ENCODE measurements at regions not wholly inside any gene's neighbourhood (a gene's known extent, or its start where the extent isn't known, plus 50 kb on each side); places are given as distances from the start of the nearest gene placed in this dataset.
"Not testable (repeated sequence)": the region's sequence is repeated elsewhere in the genome, so short reads cannot be mapped to it uniquely, and the experiment has no call there.

GRCh38 chr13:66237411-66238062 is 992.6 kb downstream of the PCDH9 start:
- no peaks in the 10 kb centered on the region for H3K4me1 Mint-ChIP-seq
- H3K27ac Mint-ChIP-seq = peak overlapping the region in 1 of 6 donors; percentile 30
- ATAC-seq (ENCODE audit: low read depth in 2 of 2) (no peak), DNase-seq (no peak)
- H3K36me3 Mint-ChIP-seq = no peaks in the 10 kb centered on the region
- H3K27me3 Mint-ChIP-seq = no peaks in the 10 kb centered on the region
- peaks cover 0 to 10% (median 5%) of the 10 kb centered on the region in 7 donors for H3K9me3 Mint-ChIP-seq
- no peak overlapping the region for H3K4me3 Mint-ChIP-seq

- Mint-ChIP-seq H3K27me3 (peaks cover 0 to 4% (median 3%) of the 10 kb centered on the region in 3 donors), H3K4me3 (no peak overlapping the region), H3K27ac (no peak overlapping the region), H3K36me3 (no peaks in the 10 kb centered on the region), H3K9me3 (peaks cover 0 to 10% (median 7%) of the 10 kb centered on the region in 7 donors), H3K4me1 (no peaks in the 10 kb centered on the region)
- DNase-seq = no peak
- ATAC-seq (ENCODE audit: low read depth in 2 of 2) = no peak
Observed at GRCh38 chr13:66234159-66234558, 996.0 kb downstream of the PCDH9 start.

DNA sequence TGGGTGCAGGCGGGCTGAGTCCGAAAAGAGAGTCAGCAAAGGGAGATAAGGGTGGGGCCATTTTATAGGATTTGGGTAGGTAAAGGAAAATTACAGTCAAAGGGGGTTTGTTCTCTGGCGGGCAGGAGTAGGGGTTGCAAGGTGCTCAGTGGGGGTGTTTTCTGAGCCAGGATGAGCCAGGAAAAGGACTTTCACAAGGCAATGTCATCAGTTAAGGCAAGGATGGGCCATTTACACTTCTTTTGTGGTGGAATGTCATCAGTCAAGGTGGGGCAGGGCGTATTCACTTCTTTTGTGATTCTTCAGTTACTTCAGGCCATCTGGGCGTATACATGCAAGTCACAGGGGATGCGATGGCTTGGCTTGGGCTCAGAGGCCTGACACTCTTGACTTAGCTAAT is 998.2 kb downstream of the PCDH9 start:
- not testable (repeated sequence) for H3K27me3 Mint-ChIP-seq; ATAC-seq (ENCODE audit: low read depth in 2 of 2); H3K36me3 Mint-ChIP-seq; H3K4me3 Mint-ChIP-seq; DNase-seq; H3K4me1 Mint-ChIP-seq
- Mint-ChIP-seq H3K27ac (peak overlapping the region in 2 of 6 donors; percentile 15 to 44), H3K9me3 (peaks cover 0 to 10% (median 7%) of the 10 kb centered on the region in 7 donors)

DNA sequence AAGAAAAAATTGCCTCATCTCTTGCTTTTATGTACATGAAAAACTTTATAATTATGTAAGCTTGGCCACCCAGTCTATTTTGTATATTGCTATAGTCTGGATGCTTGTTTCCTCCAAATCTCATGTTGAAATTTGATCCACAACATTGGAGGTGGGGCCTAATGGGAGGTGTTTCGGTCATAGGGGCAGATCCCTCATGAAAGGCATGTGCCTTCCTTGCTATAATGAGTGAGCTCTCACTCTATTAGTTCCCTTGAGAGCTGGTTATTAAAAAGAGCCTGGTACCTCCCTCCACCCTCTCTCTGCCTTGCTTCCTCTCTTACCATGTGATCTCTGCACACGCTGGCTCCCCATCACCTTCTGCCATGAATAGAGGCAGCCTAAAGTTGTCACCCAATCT is 1005.1 kb downstream of the PCDH9 start:
- ATAC-seq (ENCODE audit: low read depth in 2 of 2) = no peak
- peak overlapping the region in 1 of 6 donors; percentile 19 for H3K27ac Mint-ChIP-seq
- H3K4me3 Mint-ChIP-seq = no peak overlapping the region
- H3K27me3 Mint-ChIP-seq = peaks cover 0 to 3% (median 0%) of the 10 kb centered on the region in 3 donors
- no peak for DNase-seq
- H3K36me3 Mint-ChIP-seq = no peaks in the 10 kb centered on the region
- H3K9me3 Mint-ChIP-seq = peaks cover 0 to 3% (median 0%) of the 10 kb centered on the region in 7 donors
- no peaks in the 10 kb centered on the region for H3K4me1 Mint-ChIP-seq

GRCh38 chr13:66224663-66225062 is 1005.5 kb downstream of the PCDH9 start:
- ATAC-seq (ENCODE audit: low read depth in 2 of 2) = no peak
- no peaks in the 10 kb centered on the region for H3K4me1 Mint-ChIP-seq
- no peak overlapping the region for H3K4me3 Mint-ChIP-seq
- no peaks in the 10 kb centered on the region for H3K27me3 Mint-ChIP-seq
- H3K27ac Mint-ChIP-seq = no peak overlapping the region
- no peaks in the 10 kb centered on the region for H3K9me3 Mint-ChIP-seq
- DNase-seq = no peak
- H3K36me3 Mint-ChIP-seq = no peaks in the 10 kb centered on the region

- H3K4me1 Mint-ChIP-seq = no peaks in the 10 kb centered on the region
- no peak overlapping the region for H3K27ac Mint-ChIP-seq
- no peaks in the 10 kb centered on the region for H3K9me3 Mint-ChIP-seq
- H3K27me3 Mint-ChIP-seq = no peaks in the 10 kb centered on the region
- DNase-seq (no peak), ATAC-seq (ENCODE audit: low read depth in 2 of 2) (peak in 1 of 2 donors; percentile 44)
- H3K36me3 Mint-ChIP-seq = no peaks in the 10 kb centered on the region
- no peak overlapping the region for H3K4me3 Mint-ChIP-seq
Observed at GRCh38 chr13:66222926-66223325, 1007.2 kb downstream of the PCDH9 start.

DNA sequence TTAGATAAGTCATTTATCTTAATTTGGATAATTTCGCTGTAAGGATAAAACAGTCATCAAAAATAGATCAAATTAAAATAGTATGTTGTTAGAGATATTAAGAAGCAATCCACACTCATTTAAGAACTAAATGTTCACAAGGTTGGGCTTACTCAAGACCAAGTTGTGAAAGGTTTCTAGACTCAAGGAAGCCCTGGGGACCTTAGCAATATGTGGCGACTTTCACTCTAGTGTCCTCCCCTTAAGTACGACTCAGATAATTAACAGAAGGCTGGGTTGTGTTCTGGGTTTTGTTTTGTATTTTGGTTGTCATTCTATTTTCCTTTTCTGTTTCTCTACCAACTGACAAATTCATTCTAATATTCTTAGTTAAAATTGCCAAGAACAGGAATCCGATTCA is 1008.0 kb downstream of the PCDH9 start:
- no peaks in the 10 kb centered on the region for H3K9me3 Mint-ChIP-seq
- H3K4me1 Mint-ChIP-seq = no peaks in the 10 kb centered on the region
- H3K27ac Mint-ChIP-seq = no peak overlapping the region
- no peaks in the 10 kb centered on the region for H3K27me3 Mint-ChIP-seq
- no peak for DNase-seq
- ATAC-seq (ENCODE audit: low read depth in 2 of 2) = no peak
- H3K4me3 Mint-ChIP-seq = no peak overlapping the region
- H3K36me3 Mint-ChIP-seq = no peaks in the 10 kb centered on the region

GRCh38 chr13:66219506-66219905 is 1010.6 kb downstream of the PCDH9 start:
- Mint-ChIP-seq H3K27ac (no peak overlapping the region), H3K4me3 (no peak overlapping the region), H3K36me3 (no peaks in the 10 kb centered on the region), H3K27me3 (peaks cover 0 to 8% (median 0%) of the 10 kb centered on the region in 3 donors), H3K4me1 (no peaks in the 10 kb centered on the region), H3K9me3 (peaks cover 0 to 4% (median 0%) of the 10 kb centered on the region in 7 donors)
- ATAC-seq (ENCODE audit: low read depth in 2 of 2) (no peak), DNase-seq (no peak)

DNA sequence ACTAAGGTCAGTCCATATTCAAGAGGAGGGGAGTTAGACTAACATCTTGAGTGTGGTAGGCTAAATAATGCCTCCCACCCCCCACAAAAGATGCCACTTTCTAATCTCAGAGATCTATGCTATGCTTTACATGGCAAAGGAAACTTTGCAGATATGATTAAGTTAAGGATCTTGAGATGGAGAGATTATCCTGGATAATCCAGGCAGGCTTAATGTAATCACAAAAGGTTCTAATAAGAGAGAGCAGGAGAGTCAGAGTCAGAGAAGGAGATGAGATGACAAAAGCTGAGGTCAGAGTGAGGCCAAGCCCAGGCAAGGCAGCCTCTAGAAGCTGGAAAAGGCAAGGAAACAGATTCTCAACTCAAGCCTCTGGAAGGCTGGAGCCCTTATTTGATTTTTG is 1011.6 kb downstream of the PCDH9 start:
- ATAC-seq (ENCODE audit: low read depth in 2 of 2) = no peak
- no peak for DNase-seq
- H3K4me1 Mint-ChIP-seq = no peaks in the 10 kb centered on the region
- no peaks in the 10 kb centered on the region for H3K36me3 Mint-ChIP-seq
- H3K4me3 Mint-ChIP-seq = no peak overlapping the region
- H3K27ac Mint-ChIP-seq = no peak overlapping the region
- H3K27me3 Mint-ChIP-seq = peaks cover 0 to 8% (median 0%) of the 10 kb centered on the region in 3 donors
- H3K9me3 Mint-ChIP-seq = peaks cover 0 to 4% (median 0%) of the 10 kb centered on the region in 7 donors

- ATAC-seq (ENCODE audit: low read depth in 2 of 2) = no peak
- Mint-ChIP-seq H3K36me3 (no peaks in the 10 kb centered on the region), H3K27me3 (peaks cover 0 to 8% (median 0%) of the 10 kb centered on the region in 3 donors), H3K9me3 (peaks cover 0 to 4% (median 0%) of the 10 kb centered on the region in 7 donors), H3K27ac (peak overlapping the region in 1 of 6 donors; percentile 43), H3K4me1 (peaks cover 0 to 2% (median 0%) of the 10 kb centered on the region in 3 donors), H3K4me3 (no peak overlapping the region)
- no peak for DNase-seq
Observed at GRCh38 chr13:66216728-66217127, 1013.4 kb downstream of the PCDH9 start.

DNA sequence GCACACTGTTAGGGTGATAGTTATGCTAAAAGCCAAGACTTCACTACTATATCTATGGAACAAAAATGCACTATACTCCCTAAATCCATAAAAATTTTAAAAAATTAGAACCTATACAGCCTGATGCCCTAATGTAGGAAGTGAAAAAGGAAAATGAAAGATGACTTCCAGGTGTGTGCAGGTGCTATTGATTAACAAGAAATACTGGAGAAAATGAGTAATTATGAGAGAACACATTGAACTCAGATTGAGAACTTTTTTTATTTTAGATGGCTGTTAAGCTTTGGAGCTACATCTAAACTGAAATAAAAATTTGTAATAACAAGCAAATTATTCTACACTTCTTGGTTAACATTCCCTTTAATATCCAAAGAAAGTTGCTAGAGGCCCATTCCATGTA is 1015.7 kb downstream of the PCDH9 start:
- Mint-ChIP-seq H3K4me1 (peaks cover 0 to 2% (median 0%) of the 10 kb centered on the region in 3 donors), H3K36me3 (no peaks in the 10 kb centered on the region), H3K4me3 (no peak overlapping the region), H3K27me3 (peaks cover 0 to 8% (median 0%) of the 10 kb centered on the region in 3 donors), H3K9me3 (peaks cover 0 to 4% (median 0%) of the 10 kb centered on the region in 7 donors), H3K27ac (peak overlapping the region in 1 of 6 donors; percentile 11)
- DNase-seq = no peak
- no peak for ATAC-seq (ENCODE audit: low read depth in 2 of 2)

DNA sequence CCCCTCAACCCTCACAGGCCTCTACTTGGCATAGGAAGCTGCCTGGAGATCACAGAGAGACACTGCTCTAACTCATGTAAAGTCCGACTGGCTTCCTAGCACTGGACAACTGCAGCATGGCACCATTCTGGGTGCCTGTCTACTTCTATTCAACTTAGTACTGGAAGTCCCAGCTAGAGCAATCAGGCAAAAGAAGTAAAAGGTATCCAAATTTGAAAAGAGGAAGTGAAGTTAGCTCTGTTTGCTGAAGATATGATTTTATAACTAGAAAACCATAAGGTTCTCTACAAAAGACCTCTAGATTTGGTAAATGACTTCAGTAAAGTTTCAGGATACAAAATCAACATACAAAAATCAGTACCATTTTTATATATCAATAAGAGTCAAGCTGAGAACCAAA is 1017.6 kb downstream of the PCDH9 start:
- H3K9me3 Mint-ChIP-seq = peaks cover 0 to 4% (median 0%) of the 10 kb centered on the region in 7 donors
- ATAC-seq (ENCODE audit: low read depth in 2 of 2) = peak in 1 of 2 donors; percentile 52
- peaks cover 0 to 8% (median 0%) of the 10 kb centered on the region in 3 donors for H3K27me3 Mint-ChIP-seq
- H3K4me1 Mint-ChIP-seq = peaks cover 0 to 2% (median 0%) of the 10 kb centered on the region in 3 donors
- H3K4me3 Mint-ChIP-seq = no peak overlapping the region
- DNase-seq = no peak
- H3K36me3 Mint-ChIP-seq = no peaks in the 10 kb centered on the region
- H3K27ac Mint-ChIP-seq = no peak overlapping the region

- Mint-ChIP-seq H3K36me3 (no peaks in the 10 kb centered on the region), H3K27ac (no peak overlapping the region), H3K27me3 (peaks cover 0 to 9% (median 0%) of the 10 kb centered on the region in 3 donors), H3K4me1 (peaks cover 0 to 2% (median 0%) of the 10 kb centered on the region in 3 donors), H3K4me3 (no peak overlapping the region), H3K9me3 (peaks cover 0 to 2% (median 0%) of the 10 kb centered on the region in 7 donors)
- ATAC-seq (ENCODE audit: low read depth in 2 of 2) = no peak
- no peak for DNase-seq
Observed at GRCh38 chr13:66210677-66211076, 1019.5 kb downstream of the PCDH9 start.

- DNase-seq (no peak), ATAC-seq (ENCODE audit: low read depth in 2 of 2) (no peak)
- Mint-ChIP-seq H3K27ac (no peak overlapping the region), H3K4me3 (no peak overlapping the region), H3K4me1 (peaks cover 0 to 2% (median 0%) of the 10 kb centered on the region in 3 donors), H3K9me3 (no peaks in the 10 kb centered on the region), H3K36me3 (no peaks in the 10 kb centered on the region), H3K27me3 (peaks cover 0 to 5% (median 0%) of the 10 kb centered on the region in 3 donors)
Observed at GRCh38 chr13:66208589-66208988, 1021.5 kb downstream of the PCDH9 start.
